OCI-M2 (cell line): ENCODE measurements at regions not wholly inside any gene's neighbourhood (a gene's known extent, or its start where the extent isn't known, plus 50 kb on each side); places are given as distances from the start of the nearest gene placed in this dataset.
"Not testable (repeated sequence)": the region's sequence is repeated elsewhere in the genome, so short reads cannot be mapped to it uniquely, and the experiment has no call there.

ENCODE experiments used
- DNase-seq: peaks from one replicate; lab custom pipeline; 2025; ENCODE audit not compliant: unreplicated experiment; lab: John Stamatoyannopoulos, UW

GRCh38 chr3:117863146-117863545 lies 1153.6 kb downstream of the TUSC7 start:
- no peak for DNase-seq

- DNase-seq = no peak
These were observed 1155.8 kb downstream of the TUSC7 start for GRCh38 chr3:117865338-117865737.

- no peak for DNase-seq
These were observed 1159.2 kb downstream of the TUSC7 start for GRCh38 chr3:117868766-117869165.

GRCh38 chr3:117871934-117872333 lies 1162.4 kb downstream of the TUSC7 start:
- no peak for DNase-seq

- DNase-seq = not testable (repeated sequence)
These were observed 1161.9 kb downstream of the IGSF11 start for GRCh38 chr3:117872594-117873248.

GRCh38 chr3:117873249-117873600 lies 1161.4 kb downstream of the IGSF11 start:
- DNase-seq = no peak

GRCh38 chr3:117874028-117874690 lies 1160.5 kb downstream of the IGSF11 start:
- DNase-seq = no peak

GRCh38 chr3:117874904-117875874 lies 1159.5 kb downstream of the IGSF11 start:
- no peak for DNase-seq

GRCh38 chr3:117875887-117876286 lies 1158.8 kb downstream of the IGSF11 start:
- DNase-seq = no peak

- DNase-seq = no peak
These were observed 1154.0 kb downstream of the IGSF11 start for GRCh38 chr3:117880638-117881037.

GRCh38 chr3:117881210-117881609 lies 1153.4 kb downstream of the IGSF11 start:
- DNase-seq = no peak

- no peak for DNase-seq
These were observed 1149.6 kb downstream of the IGSF11 start for GRCh38 chr3:117885011-117885441.

GRCh38 chr3:117886147-117886546 lies 1148.5 kb downstream of the IGSF11 start:
- no peak for DNase-seq

- DNase-seq = no peak
These were observed 1147.6 kb downstream of the IGSF11 start for GRCh38 chr3:117887031-117887430.

- no peak for DNase-seq
These were observed 1146.7 kb downstream of the IGSF11 start for GRCh38 chr3:117887901-117888300.

- DNase-seq = no peak
These were observed 1142.2 kb downstream of the IGSF11 start for GRCh38 chr3:117892431-117892841.

- DNase-seq = no peak
These were observed 1141.6 kb downstream of the IGSF11 start for GRCh38 chr3:117893001-117893400.

GRCh38 chr3:117893638-117894037 lies 1141.0 kb downstream of the IGSF11 start:
- no peak for DNase-seq

GRCh38 chr3:117898722-117899522 lies 1135.7 kb downstream of the IGSF11 start:
- no peak for DNase-seq

- no peak for DNase-seq
These were observed 1131.4 kb downstream of the IGSF11 start for GRCh38 chr3:117903226-117903625.
